GM19395 (cell line): ENCODE measurements at regions not wholly inside any gene's neighbourhood (a gene's known extent, or its start where the extent isn't known, plus 50 kb on each side); places are given as distances from the start of the nearest gene placed in this dataset.

ENCODE experiments used
- ATAC-seq: cut with Tn5 transposase; IDR thresholded peaks from one replicate; pipeline ENCODE4 v1.9.1; 2021; ENCODE audit warnings: mild to moderate bottlenecking, moderate library complexity; ENCODE audit not compliant: unreplicated experiment

DNA sequence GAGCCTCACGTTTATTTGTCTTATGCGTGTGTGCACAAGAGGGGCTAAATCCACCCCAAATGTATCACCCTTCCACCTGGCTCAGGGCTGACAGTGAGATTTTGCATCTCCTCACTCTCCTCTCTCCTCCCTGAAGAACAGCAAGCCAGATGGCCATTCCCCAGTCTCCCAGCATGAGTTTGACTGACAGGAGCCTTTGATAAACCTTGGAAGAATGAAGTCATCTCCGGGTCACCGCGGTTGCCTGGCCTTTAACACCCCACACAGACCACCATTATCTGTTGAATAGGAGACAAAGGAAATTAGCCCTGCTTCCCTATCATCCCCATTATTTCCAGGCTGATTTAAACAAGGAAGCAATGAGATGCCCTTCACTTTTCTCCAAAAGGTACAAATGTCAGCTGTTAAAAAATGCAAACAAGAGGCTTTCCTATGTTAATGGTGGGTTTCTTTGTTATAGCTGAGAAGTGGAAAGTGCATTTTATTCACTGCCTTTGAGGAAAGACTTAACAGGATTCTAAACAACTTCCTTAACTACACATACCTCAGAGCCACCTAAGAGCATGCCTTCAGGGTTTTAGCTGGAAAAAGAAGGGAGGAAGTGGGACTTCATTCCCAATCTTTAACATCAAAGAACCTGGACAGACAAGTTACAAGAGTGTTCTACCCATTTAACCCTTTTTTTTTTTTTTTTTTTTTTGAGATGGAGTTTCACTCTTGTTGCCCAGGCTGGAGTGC lies 524.8 kb upstream of the ID4 start:
- no peak for ATAC-seq

DNA sequence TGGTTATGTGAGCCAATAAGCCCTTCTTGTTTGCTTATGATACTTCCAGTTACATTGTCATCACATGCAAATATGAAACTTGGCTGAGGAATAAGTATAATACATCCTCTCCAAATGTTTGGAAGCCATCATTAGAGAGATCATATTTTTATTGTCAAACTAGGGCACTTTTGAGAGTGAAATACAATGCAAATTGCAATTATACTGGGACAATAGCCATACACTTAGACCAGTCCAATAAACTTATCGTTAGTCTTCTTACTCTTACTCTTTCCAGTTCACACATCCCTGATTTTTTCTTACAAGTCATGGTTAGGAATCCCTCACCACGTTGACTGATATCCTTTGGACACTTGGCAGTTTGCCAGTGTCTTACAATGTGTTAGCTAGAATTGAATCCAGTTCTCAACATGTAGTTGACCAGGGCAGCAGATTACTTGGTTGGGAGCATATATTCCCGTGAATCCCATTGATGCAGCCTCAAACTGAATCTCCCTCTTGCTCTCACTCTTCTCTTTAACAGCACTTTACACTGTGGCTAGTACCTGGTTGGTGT lies 519.7 kb upstream of the ID4 start:
- no peak for ATAC-seq

DNA sequence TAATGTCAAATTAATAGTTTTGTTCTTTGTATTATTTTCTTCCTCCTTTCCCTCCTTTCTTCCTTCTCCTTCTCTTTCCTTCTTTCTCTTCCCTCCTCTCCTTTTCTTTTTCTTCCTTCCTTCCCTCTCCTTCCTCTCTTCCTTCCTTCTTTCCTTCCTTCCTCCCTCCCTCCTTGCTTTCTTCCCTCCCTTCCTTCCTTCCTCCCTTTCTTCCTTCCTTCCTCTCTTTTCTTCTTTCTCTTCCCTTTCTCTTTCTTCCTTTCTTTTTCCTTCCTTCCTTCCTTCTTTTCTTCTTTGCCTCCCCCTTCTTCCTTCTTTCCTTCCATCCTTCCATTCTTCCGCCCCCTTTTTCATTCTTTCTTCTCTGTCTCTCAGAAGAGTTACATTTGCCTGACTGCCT lies 518.2 kb upstream of the ID4 start:
- no peak for ATAC-seq

DNA sequence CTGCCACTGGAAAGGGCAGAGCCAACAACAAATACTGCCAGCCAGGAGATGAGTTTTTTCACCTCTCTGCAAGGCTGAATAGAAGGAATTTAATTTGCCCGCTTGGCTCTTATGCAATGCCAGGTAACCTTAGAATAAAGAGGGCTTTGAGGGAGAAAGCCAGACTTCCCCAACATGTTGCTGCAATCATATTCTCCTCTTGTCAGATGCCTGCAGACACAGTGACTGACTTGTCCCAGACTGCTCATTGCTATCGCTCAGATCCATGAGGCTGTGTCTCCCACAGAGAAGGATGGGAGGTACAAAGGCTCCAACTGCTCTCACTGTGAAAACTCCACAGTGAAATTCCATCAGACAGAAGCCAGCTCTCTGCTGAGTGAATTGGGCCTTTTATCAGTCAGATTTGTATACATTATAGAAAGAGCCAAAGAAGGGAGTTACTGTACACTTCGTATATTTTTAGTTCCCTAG lies 517.0 kb upstream of the ID4 start:
- no peak for ATAC-seq

DNA sequence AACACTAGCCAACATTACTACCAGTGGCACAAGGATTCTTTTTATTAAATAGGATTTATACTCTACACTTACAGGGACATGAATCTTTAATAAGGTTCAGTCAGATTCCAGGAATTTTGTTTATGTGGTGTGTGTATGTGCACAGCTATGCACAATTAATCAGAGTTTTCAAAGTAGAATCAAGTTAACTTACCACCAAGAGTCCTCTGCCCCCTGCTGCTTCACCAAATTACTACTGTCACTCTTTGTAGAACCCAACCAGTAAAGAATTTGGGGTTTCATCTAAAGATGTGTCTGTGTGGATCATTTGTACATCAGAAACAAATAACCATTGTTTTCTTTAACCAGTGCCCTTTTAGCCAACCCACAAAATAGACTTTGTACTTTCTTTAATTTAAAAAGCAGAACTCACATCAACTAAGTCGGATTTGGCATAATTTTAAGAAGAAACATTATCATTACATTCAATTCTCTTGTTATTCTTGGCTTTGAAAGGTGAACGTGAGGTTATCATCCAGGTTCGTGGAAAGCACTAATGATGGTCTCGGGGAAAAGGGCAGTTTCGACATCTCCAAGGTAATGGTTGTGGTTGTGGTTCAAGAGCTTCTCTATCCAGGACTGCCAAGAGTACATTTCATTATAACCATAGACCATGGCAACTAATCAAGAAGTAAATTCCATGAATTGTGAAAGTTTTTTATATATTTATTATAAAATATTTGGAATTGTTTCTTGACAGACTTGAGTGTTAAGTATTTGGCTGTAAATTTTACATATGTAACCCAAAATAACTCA lies 514.3 kb upstream of the ID4 start:
- ATAC-seq, result no peak

DNA sequence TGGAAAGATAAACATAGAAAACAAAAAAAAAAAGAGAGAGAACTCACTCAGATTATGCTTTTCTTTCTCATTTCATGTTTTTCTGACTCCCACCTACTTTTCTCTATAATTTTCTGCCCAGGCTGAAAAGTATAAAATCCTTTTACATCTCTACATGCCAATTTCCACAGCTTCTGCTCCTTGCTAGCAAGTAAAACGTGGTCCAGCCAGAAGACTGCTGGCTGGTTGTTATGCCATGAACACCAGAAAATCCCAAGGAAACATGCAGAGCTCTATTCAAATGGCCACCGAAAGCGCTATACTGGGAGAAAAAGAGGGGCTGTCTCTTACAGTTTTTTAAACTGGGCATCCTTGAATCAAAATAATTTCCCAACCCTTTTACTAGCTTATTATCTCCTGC lies 512.8 kb upstream of the ID4 start:
- ATAC-seq, result no peak

DNA sequence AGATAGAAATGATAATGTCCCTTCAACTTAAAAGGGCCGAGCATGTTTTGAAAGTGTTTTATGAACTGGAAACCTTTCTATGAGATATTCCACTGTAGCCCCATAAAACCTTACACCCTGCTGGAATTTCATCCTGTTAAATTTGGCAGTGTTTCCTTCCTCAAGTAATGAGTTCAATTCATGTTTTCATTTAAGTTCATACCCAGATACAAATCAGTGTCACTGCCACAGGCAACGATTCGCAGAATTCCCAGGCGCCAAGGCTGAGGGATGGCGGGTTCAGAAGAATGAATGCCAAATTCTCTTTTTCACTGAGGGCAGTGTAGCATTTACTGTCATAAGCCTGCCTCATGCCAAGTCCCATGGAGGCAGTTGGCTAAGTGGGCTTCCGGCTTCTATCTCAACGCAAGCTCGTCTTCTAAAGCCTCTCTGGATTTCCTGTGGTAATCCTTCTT lies 511.8 kb upstream of the ID4 start:
- no peak for ATAC-seq

DNA sequence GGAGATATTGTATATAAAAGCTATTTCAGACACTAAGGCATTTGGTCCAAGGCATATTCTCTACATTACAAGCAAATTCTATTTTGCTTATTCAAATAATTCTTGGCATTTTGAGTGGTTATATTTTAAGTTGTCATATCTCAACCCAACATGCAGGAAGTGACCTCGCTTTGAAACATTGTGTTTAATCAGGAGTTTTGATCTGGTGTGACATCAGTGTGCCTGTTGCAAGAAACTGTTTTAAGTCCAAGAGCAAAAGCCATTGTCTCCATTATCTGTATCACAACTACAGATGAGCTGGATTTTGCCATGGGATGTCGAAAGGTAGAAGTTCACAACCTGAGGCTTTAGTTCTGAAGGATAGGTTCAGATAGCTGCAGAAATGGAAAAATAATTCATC lies 509.9 kb upstream of the ID4 start:
- no peak for ATAC-seq

DNA sequence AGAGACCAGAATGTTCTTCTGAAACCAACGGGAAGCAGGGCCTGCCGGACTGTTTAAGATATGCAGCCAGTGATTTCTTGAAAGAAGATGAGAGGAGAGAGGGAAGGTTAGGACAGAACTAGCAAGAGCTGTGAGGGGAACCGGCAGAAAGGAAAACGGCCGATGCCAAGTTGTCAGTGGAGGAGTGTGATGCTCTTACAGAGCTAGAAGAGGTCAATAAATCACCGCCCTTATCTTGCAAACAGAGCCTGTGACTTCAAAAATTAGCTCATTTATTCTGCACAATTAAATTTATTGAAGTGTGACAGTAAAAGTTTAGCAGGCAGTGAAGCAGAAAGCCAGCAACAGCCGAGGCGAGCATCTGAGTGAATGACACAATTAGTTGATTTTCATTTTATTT lies 509.5 kb upstream of the ID4 start:
- no peak for ATAC-seq

DNA sequence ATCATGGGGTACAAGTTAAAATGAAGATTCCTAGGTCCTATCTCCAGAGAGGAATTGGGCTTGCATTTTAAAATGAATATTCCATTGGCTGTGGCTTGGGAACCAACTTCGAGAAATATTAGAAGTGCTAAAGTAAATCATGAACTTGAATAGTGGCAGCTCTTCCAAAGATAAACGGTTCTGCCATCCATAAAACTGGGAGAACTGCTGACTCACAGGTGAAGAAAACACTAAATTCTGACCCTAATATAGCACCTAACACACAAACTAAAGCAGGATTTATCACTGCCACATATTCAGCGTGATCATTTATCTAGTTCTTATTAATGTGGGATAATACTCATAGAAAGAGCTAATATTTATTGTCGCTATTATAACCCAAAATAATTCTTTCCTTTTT lies 508.1 kb upstream of the ID4 start:
- ATAC-seq, result no peak

DNA sequence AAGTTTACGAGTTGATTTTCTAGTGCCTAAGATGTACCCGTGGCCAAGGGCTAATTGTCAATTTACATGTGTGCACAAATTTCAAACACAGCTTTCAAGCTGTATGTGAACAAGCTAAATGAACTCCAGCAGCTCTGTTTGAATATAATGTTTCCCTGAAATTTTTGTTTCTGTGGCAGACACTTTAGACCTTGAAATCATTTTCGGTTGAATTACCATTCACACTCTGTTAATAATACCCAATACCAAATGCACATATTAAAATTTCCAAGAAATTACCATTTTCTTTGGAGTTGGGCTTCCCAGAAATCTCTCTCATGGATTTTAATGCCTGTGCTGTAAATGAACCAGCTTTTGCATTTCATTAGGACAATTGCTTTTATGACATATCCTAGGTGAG lies 506.1 kb upstream of the ID4 start:
- ATAC-seq, result no peak

DNA sequence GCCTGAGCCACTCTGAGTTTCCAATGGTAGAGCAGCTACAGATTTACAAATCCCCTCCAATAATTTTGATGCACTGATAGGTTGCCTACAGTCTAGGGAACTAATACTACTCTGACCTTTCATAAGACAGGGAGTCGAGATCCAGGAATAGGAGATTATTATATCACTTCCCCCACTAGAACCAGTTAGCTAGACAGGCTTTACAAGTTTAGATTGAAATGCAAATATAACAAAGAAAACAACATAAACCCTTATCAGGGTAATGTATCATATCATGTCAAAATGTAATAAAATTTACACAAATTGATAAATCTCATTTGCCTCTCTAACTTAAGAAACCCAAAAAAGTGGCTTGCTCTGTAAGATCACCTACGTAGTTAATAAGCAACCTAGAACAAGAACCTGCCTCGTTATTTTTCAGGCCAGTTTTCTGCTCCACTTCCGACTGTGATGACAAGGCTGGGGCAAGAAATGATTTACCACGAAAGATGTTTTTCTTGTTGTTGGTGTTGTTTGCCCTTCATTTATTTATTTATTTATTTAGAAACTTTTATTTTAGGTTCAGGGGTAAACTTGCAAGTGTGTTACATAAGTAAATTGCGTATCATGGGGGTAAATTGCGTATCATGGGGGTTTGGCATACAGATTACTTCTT lies 504.2 kb upstream of the ID4 start:
- no peak for ATAC-seq

DNA sequence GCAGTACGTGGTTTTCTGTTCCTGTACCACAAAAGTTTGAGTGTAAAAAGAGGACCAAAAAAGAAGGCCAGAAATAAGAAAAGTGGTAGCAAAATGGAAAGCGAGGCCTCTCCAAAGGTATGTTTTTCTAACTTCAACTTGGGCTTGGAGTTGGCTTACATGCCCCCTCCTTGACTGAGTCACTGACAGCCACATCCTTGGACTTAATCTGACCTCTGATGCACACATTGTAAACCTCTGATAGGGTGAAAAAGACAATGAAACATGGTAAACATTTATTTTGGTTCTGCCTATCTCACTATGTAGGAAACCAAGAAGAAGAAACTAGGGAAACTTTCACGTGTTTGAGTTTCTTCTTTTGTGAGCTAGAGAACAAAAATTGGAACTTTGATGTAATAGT lies 503.2 kb upstream of the ID4 start:
- ATAC-seq, result no peak

DNA sequence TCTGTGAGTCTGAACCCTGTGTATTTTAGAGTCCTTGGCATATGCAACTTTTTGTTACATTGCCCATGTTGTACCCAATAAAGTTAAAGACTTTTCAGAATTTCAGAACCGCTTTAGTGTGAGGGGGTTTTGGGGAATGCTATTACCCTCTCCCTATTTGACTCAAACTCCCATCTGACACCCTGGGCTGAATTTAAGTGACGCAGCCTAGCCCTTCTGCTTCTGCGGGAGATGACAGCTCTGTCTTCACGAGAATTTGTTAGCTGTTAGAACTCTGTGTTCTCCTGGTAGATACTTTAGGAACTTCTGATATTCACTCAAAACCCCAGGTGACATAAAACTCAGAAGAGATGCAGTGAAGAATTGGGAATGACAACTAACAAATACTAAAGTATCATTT lies 500.6 kb upstream of the ID4 start:
- ATAC-seq, result no peak

DNA sequence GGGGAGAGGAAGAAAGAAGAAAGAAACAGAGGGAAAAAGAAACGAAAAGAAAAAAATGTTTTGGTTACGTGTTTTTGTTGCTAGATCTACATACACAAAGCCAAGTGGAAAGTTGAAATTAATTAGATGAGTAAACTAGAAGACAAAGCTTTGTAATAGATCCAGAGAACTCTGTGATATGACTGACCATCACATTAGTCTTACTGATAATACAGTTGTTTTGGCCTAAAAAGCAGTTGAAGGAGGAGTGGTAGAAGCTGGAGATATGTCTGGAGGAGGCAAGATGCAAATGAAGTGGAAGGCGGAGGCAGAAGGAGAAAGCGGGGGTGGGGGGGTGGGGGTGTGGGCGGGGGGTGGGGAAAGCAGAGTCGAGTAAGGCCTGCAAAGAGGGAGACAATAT lies 500.1 kb upstream of the ID4 start:
- no peak for ATAC-seq

DNA sequence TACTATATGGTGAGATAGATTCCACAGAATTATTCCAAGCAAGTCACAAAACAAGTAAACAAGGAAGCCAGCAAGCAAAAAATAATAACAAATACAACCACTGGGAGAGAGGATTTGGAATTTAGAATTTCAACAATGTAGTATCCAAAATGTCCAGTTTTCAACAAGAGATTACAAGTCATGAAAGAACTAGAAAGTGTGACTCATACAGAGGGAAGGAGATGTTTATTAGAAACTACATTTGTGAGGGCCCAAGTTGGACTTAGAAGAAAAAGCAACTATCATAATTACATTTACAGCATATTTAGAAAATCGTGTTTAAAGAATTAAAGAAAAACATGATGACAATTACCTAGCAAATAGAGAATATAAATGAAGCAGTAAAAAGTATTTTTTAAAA lies 494.6 kb upstream of the ID4 start:
- no peak for ATAC-seq

DNA sequence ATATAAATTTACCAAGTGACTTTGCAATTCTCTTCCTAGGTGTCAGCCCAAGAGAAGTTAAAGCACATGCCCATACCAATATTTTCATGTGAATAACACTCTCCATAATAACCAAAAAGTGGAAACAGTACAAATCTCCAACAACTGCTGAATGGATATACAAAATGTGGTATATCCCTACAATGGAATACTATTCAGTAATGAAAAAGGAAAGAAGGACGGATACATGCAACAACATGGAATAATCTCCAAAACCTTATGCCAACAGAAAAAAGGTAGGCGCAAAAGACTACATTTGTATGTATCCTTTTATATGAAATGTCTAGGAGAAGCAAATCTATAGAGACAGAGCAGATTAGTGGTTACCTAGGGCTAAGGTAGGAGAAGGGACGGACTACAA lies 487.7 kb upstream of the ID4 start:
- no peak for ATAC-seq

DNA sequence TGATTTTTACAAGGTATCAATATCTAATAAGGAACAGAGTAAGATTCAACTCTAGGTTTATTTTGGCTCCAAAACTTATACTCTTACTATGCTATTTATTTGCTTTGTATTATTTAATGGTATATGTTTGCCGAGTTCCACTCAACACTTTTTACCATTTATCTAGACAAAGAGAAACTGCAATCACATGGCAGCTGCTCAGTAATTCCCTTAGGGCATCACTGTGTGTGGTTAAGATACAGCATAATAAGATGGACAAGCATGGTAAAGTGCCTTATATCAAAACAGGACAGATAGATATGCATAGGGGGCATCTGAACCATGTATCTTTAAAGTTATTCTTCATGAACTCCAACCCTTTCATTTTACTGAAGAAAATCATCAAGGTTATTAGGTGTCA lies 483.0 kb upstream of the ID4 start:
- ATAC-seq, result no peak

DNA sequence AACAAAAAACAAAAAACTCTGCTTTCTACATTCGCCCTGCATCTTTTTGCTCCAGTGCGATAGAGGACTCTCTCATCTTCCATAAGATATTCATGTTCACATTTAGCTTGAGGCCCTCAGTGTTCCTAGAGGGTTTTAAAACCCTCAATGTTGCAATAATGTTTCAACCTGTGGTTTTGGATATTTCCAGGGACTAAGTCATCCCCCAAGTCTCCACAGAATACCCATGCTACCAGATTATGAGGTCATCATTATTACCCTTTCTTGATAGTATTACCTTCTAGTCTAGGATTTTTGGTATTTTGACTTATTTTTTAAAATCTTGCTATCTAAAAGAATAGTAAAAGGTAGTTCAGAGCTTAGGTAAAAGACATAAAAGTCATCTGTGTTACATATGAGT lies 480.5 kb upstream of the ID4 start:
- no peak for ATAC-seq

DNA sequence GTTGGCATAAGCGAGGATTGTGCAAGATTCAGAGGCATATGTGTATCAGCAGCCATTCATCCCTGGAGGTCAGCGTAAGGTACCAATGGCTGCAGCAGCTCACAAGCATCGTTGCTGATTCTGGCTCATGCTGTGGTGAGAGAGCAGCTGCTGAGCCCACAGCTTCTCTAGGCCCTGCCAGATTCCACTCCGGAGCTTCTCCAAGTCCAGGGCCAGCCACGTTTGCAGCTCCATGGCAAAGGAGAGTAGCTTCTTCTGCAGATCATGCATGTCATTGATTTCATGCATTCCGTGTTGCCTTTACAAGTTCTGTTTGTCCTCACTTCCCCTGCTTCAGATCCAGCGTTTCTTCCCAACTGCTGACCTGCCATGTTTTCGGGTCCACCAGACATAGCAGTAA lies 474.8 kb upstream of the ID4 start:
- no peak for ATAC-seq

DNA sequence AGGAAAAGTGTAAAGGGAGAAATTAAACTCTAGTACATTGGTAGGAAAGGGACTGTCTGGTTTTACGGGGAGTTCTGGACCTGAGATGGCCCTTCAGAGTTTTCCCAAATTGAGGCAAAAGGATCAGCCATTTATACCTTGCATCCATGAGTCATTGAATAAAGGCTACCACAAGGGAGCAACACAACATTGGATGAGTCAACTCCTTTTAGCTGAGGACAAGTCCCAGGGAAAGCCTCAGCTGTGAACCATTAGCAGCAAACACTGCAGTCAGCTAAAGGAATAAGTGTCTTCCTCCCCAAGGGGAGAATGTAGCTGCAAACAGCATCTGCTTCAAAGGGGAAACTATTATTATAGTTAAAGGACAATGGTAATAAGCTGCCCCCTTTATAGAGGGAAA lies 468.7 kb upstream of the ID4 start:
- ATAC-seq, result no peak

DNA sequence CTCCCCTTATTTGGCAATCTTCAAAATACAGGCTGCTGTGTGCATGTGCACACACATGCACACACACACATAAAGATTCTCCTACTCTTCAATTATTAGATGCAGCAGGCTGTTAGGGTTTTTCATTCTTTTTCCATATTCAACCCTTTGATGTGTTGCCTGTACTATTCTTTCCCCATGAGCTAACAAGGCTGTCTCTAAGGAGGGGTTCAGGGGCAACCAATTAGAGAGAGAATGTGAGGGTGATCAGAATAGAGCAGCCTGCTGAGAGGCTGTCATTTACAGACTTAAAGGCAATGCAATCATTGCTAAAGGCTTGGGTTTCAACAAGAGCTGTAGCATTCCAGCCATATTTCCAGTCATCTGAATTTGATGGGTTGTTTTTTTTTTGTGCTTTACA lies 467.4 kb upstream of the ID4 start:
- ATAC-seq, result no peak
